HG02610 (cell line): ENCODE measurements at regions not wholly inside any gene's neighbourhood (a gene's known extent, or its start where the extent isn't known, plus 50 kb on each side); places are given as distances from the start of the nearest gene placed in this dataset.
A peak's percentile ranks its signal among the peaks of the same experiment; 100 is the strongest.

ENCODE experiments used
- ATAC-seq: cut with Tn5 transposase; IDR thresholded peaks from one replicate; pipeline ENCODE4 v1.9.1; 2021; ENCODE audit warnings: mild to moderate bottlenecking, moderate library complexity; ENCODE audit not compliant: unreplicated experiment

- no peak for ATAC-seq
Observed at GRCh38 chr1:193524021-193524420, 337.6 kb upstream of the B3GALT2 start.

- no peak for ATAC-seq
Observed at GRCh38 chr1:193520472-193520871, 334.1 kb upstream of the B3GALT2 start.

GRCh38 chr1:193519922-193520321, 333.5 kb upstream of the B3GALT2 start:
- ATAC-seq, result no peak

GRCh38 chr1:193516755-193517388, 330.5 kb upstream of the B3GALT2 start:
- ATAC-seq, result no peak

- no peak for ATAC-seq
Observed at GRCh38 chr1:193514397-193514796, 328.0 kb upstream of the B3GALT2 start.

DNA sequence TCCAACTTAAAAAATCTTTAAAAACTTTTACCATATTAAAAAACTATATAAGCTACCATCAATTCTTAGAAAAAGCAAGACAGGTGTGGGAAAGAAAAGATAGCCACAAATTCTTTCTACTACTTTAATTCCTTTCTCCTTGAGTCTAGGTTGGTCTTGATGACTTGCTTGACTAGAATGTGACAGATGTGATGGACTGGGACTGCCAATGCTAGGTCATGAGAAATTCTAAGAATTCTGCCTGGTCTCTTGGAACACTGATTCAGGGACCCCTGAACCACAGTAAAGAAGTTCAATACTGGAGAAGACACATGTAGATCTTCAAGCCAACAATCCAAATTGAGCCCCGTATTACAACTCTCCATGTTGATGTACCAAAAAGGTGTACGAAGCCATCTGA, 326.6 kb upstream of the B3GALT2 start:
- ATAC-seq, result no peak

GRCh38 chr1:193504920-193505319, 318.5 kb upstream of the B3GALT2 start:
- ATAC-seq, result no peak

GRCh38 chr1:193498088-193498655, 311.8 kb upstream of the B3GALT2 start:
- ATAC-seq, result no peak

DNA sequence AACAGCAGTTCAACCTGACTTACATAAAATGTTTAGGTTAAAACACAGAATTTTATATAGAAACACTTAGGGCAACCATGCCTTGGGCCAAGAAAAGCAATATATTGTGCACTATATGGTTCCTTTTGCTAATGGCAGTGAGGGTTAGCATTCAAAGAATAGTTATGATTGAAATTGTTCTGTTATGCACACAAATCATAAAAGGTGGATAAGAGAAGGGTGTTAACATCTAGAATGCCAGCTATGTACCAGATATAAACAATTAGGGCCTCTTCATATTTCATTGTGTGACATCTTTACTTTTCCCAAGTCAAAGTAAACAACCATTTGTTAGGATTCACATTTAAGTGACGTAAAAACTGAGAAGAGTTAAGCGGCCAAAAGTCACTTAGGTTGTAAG, 308.0 kb upstream of the B3GALT2 start:
- no peak for ATAC-seq

DNA sequence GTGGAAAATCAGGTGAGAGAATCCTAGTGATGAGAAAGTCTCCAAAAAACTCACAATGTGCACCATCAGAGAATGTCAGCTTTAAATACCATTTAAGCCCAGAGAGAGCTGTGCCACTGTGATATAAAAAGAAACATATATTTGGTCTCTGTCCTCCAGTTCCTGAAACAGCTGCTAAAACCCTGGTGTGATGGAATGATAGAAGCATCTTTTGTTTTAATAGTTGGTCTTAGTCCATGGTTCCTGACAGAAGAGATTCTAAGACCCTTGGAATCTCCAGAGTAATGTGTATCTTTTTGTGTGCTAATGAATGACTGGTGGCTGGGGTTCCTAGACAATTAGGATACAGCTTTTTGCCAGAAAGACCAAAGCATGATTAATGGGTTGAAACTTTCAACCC, 302.8 kb upstream of the B3GALT2 start:
- no peak for ATAC-seq

- ATAC-seq, result no peak
Observed at GRCh38 chr1:193487722-193488121, 301.3 kb upstream of the B3GALT2 start.

DNA sequence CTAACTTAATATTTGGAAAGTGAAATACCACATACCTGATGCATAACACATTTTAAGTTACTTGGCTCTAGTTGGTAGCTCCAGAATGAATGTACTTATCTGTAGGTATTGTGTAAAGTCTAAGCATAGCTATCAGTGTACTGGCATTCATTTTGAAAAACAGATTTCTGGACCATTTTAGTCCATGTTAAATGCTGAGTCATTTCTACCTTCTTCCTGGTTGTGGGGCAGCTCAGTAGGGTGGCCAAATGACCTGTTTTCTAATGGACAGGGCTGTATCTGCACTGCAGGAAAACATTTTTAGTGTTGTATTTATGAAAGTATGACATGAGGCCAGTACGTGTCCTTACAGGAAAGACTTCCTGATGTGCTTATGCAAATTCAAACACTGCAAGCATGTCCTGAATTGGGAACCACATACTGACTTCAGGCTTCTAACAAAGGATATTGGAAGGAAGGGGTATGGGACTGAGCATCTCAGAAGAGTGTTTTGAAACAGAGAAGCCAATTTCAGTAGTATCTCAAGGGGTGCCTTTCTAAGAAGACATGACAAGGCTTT, 300.3 kb upstream of the B3GALT2 start:
- no peak for ATAC-seq

GRCh38 chr1:193480755-193481154, 294.3 kb upstream of the B3GALT2 start:
- no peak for ATAC-seq

GRCh38 chr1:193479187-193479586, 292.8 kb upstream of the B3GALT2 start:
- peak; percentile 98 for ATAC-seq

- ATAC-seq, result no peak
Observed at GRCh38 chr1:193476748-193477147, 290.3 kb upstream of the B3GALT2 start.

- no peak for ATAC-seq
Observed at GRCh38 chr1:193473932-193474331, 287.5 kb upstream of the B3GALT2 start.

DNA sequence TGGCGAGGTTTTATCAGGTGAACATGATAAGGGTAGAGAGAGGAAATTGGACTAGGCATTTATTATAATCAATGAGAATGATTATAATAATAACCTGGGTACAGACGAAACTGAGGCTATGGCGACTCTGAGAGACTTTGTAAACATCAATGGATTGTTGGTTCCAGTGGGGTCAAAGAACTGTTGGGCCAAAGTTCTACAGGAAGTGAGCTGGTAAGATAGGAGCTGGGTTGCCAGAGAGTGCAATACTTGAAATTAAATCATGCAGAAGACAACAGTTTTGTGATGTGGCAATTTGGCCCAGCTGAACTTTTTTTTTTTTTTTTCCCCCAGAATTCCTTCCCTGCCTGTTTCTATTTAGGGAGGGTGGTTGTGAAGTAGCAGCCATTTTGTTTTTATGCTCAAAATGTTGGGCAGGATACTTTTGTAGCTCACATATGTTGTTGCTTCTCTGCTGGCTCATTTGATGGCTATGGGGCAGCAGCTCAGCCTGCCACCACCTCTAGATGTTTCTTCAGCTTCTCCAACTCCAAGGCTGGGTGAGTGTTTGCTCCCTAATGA, 286.5 kb upstream of the B3GALT2 start:
- no peak for ATAC-seq

- ATAC-seq, result no peak
Observed at GRCh38 chr1:193472430-193472829, 286.0 kb upstream of the B3GALT2 start.

DNA sequence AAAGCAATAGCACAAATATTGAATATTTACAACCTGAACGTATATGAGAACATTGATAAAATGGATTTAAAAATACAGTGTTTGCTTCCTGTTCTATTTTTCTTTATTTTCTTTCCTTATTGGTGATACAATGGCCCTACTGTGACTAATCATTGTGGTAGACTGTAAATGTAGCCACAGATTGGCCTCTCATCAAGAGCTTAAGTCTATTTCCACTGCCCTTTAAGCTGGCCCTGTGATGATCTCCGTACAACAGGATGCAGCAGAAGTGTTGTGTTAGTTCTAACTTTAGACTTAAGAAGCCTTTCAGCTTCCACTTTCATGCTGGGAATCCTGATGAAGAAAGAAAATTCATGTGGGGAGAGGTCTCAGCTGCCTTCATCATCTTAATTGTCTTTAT, 285.6 kb upstream of the B3GALT2 start:
- ATAC-seq, result no peak

GRCh38 chr1:193463326-193463932, 277.0 kb upstream of the B3GALT2 start:
- ATAC-seq, result no peak

GRCh38 chr1:193462629-193463320, 276.4 kb upstream of the B3GALT2 start:
- peak; percentile 76 for ATAC-seq
